ENCODE measurements at regions not wholly inside any gene's neighbourhood (a gene's known extent, or its start where the extent isn't known, plus 50 kb on each side); places are given as distances from the start of the nearest gene placed in this dataset.

DNA sequence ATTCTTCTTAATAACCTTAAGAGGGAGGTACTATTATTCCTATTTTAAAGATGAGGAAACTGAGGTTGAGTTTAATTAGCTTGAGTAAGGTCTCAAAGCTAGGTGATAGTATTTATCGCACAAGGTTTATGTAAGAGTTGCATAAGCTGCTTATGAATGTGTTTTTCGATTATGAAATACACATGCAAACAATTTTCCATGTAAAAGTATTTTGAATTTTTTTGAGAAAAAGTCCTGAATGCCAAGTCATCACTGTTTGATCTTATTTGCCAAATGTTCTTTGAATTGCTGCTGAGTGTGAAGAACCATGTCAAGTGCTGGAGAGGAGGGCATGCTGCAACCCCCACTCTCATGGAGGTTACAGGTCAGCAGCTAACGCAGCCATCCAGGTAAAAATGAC, 174.4 kb downstream of the CARTPT start:
- TF ChIP-seq, protein P1, sequence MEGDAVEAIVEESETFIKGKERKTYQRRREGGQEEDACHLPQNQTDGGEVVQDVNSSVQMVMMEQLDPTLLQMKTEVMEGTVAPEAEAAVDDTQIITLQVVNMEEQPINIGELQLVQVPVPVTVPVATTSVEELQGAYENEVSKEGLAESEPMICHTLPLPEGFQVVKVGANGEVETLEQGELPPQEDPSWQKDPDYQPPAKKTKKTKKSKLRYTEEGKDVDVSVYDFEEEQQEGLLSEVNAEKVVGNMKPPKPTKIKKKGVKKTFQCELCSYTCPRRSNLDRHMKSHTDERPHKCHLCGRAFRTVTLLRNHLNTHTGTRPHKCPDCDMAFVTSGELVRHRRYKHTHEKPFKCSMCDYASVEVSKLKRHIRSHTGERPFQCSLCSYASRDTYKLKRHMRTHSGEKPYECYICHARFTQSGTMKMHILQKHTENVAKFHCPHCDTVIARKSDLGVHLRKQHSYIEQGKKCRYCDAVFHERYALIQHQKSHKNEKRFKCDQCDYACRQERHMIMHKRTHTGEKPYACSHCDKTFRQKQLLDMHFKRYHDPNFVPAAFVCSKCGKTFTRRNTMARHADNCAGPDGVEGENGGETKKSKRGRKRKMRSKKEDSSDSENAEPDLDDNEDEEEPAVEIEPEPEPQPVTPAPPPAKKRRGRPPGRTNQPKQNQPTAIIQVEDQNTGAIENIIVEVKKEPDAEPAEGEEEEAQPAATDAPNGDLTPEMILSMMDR (IDR thresholded peaks at IDR 0.05), result no peak
- TF ChIP-seq POLR2AphosphoS5 (IDR thresholded peaks at IDR 0.05) (no peak), POLR2A (IDR thresholded peaks at IDR 0.05) (no peak)
